HG02798 (cell line): ENCODE measurements at regions not wholly inside any gene's neighbourhood (a gene's known extent, or its start where the extent isn't known, plus 50 kb on each side); places are given as distances from the start of the nearest gene placed in this dataset.

Experiments used
- ATAC-seq: cut with Tn5 transposase; IDR thresholded peaks from one replicate; pipeline ENCODE4 v1.9.1; 2021; ENCODE audit warnings: mild to moderate bottlenecking; ENCODE audit not compliant: unreplicated experiment, poor library complexity

GRCh38 chr7:116310141-116310540, 99.8 kb downstream of the TES start:
- no peak for ATAC-seq

GRCh38 chr7:116311259-116311658, 100.9 kb downstream of the TES start:
- no peak for ATAC-seq

DNA sequence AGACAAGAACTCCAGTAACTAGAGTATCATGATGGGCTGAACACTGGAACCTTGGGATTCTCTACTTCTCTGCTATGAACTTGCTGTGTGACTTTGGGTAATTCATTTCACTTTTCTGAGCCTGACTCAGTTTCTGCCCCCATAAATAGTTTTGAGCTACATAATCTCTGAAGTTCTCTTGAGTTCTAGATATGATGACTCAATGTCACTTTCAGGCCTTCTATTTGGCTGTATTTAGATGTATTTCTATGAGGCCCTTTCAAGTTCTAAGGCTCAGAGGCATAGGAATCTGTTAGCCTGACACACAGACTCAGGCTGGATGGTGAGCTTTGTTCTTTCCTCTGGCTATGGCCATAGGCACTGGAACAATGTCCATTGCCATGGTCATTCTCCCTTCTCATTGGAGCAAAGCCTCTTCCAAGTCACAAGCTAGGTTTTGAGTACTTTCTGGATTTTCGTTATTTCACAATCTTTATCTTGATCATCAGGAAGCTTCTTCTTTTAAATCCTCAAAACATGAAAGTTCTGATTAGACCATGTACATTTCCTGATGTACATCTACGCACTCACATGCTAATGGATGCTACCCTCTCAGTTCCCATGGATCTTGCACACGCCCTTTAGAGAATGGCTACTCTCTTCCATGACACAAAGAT, 101.6 kb downstream of the TES start:
- ATAC-seq = no peak

GRCh38 chr7:116315293-116315692, 105.0 kb downstream of the TES start:
- ATAC-seq = no peak

GRCh38 chr7:116315803-116316202, 105.5 kb downstream of the TES start:
- ATAC-seq = peak; percentile 51

DNA sequence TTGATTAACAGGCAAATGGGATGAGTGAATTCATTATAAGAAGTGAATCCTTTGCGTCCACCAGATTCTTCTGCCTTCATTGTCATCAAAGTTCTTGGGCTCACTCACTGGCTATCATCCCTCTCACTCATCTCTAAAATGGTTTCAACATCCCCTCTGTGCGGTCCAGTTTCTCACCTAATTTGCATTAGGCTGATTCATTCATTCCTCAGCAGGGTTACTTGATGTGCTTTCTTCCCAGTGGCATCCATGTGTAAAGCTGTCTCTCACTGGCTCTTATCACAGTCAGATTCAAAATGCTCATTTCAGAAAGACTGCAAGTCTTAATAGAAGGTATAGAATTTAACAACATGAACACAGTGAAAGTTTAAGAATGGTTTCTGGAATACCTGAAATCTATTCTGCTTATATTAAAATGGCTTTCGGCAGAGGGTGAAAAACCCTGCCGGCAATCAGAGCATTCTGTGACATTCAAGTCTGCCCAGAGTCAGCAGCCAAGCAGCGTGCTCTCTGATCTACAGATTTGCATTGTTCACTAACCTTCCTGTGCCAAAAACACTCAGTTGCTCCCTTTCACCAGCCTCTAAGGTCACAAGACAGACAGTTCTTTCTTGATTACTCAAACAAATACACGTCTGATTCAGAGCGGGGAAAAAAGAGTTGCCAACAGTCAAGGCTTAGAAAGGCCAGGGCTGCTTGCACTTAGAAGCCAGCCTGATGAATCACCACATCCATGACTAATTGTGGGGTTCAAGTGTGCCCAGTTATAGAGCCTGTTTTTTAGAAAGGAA, 106.7 kb downstream of the TES start:
- peak; percentile 89 for ATAC-seq

- no peak for ATAC-seq
These were observed 107.6 kb downstream of the TES start for GRCh38 chr7:116317907-116318306.

GRCh38 chr7:116322541-116322940, 112.2 kb downstream of the TES start:
- no peak for ATAC-seq

DNA sequence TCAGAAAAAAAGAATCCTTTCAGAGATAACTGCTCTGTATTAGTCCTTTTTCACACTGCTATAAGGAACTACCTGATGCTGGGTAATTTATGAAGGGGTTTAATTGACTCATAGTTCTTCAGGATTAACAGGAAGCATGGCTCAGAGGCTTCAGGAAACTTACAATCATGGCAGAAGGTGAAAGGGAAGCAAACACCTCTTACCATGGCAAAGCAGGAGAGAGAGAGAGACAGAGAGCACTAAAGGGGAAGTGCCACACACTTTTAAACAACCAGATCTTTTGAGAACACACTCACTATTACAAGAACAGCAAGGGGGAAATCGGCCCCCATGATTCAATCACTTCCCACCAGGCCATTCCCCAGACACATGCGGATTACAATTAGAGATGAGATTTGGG, 114.2 kb downstream of the TES start:
- no peak for ATAC-seq

DNA sequence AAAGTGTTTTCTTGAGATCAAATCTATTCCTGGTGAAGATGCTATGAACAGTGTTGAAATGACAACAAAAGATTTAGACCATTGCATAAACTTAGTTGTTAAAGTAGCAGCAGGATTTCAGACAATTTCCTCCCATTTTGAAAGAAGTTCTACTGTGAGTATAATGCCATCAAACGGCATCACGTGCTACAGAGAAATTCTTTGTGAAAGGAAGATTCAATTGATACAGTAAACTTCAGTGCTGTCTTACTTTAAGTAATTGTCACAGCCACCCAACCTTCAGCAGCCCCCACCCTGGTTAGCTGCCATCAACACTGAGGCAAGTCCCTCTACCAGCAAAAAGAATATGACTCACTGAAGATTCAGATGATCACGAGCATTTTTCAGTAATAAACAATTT, 115.2 kb downstream of the TES start:
- no peak for ATAC-seq

GRCh38 chr7:116327135-116327534, 116.8 kb downstream of the TES start:
- ATAC-seq = no peak

DNA sequence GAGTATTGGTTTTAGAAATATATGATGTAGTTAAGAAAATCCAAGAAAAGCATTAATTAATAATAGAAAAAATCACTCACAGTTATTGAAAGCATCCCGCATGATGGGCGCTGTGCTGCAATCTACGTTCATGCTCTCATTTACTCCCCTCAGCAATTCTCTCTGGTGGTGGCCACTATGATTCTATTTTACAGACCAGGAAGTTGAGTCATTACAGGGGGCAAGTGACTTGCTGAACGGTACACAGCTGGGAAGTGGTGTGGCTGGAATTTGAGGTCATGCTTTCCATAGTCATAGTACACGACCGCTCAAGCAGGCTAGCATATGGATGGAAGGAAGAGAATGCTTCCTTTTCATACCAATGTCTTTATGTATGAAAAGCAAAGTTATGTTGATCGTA, 117.4 kb downstream of the TES start:
- no peak for ATAC-seq

DNA sequence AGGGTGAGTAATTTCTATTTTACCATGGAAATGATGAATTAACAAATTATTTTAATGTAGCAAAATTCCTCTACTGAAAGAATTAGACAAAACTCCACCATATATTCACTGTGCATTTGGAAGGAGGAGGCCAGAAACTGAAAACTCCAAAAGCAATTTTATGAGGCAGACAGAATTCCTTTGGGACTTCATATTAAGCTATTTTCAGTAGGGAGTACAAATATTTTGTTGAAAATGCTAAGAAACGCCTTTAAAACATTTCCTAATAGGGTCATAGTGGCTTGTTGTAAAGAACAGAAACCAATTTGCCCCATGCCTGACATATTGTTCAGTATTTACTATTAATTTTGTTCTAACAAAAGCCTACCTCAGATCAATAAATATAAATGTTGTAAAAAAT, 117.8 kb downstream of the TES start:
- ATAC-seq = no peak

GRCh38 chr7:116329686-116330503, 119.6 kb downstream of the TES start:
- ATAC-seq = no peak

GRCh38 chr7:116331020-116331419, 120.7 kb downstream of the TES start:
- no peak for ATAC-seq

GRCh38 chr7:116332766-116333165, 122.4 kb downstream of the TES start:
- no peak for ATAC-seq

DNA sequence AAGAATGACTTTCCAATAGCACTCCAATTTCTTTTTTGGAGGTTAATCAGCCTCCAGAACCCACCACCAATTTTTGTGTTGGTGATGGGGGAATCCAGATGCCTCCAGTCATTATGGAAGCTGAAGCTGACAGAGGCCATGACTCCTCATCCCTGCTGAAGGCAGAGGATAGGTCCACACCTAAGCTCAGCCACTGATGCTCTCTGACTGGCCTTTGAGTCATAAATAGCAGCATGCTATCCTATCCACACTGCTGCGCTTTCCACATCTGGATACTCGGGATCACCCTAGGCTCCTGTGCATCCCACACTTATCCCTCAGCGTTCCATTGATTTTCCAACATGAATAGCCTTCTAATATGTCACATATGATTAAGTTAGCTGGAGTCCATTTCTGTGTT, 124.2 kb downstream of the TES start:
- no peak for ATAC-seq

DNA sequence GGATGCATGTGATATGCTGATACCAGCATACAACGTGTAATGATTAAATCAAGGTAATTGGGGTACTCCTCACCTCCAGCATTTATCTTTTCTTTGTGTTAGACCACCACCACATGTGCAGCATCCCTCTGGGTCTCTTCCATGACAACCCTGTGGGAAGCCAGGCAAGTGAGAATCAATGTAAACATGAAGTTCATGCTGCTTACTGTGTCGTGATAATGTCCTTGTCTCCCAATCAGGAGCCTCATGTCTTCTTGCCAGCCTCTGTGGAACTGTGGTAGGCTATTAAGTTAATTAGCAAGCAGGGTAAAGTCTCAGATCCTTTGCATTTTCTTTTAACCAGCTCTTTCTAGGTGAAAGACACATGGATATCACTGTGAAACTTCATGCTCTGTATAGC, 126.7 kb downstream of the TES start:
- no peak for ATAC-seq

- no peak for ATAC-seq
These were observed 127.5 kb downstream of the TES start for GRCh38 chr7:116337800-116338199.

GRCh38 chr7:116339564-116339963, 129.2 kb downstream of the TES start:
- no peak for ATAC-seq

DNA sequence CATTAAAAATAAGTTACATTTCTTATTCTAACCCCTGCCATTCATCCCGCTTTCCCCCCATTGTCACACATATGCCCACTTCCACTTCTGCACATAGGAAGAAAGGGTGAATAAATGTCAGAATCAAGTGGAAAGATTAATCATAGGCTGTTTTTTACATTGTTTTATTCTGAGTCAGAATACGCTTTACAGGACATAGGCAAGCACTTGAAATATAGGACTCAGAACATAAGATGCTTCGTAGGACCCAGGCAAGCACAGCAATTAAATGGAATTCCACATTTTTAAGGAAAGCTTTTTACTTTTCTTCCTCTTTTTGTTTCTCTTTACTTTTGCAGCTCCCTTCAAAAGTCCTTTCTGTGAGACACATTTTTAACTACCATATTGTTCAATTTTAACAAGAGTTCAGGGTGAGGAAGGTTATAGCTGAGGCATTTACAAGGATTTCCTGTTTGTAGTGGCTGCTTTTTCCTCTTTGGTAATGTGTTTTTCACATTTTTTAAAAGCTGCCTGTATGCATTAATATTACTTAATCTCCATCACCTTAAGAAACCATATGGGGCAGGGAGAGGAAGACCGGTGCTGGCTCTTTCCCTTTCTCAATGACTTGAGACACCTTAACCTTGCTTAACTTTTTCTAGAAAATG, 130.0 kb downstream of the TES start:
- no peak for ATAC-seq
